22Rv1 (cell line): ENCODE measurements at regions not wholly inside any gene's neighbourhood (a gene's known extent, or its start where the extent isn't known, plus 50 kb on each side); places are given as distances from the start of the nearest gene placed in this dataset.

Experiments used
- CTCF ChIP-seq: fragments of 450-650 bp; IDR thresholded peaks from 2 replicates; pipeline ENCODE4 v1.5.1; 2017; ENCODE audit warnings: mild to moderate bottlenecking
- ZFX ChIP-seq: fragments of 450-650 bp; IDR thresholded peaks from 2 replicates; pipeline ENCODE4 v1.6.1; 2017; ENCODE audit warnings: antibody characterized with exemption, borderline replicate concordance

GRCh38 chr14:26370115-26370514 is 227.7 kb downstream of the NOVA1 start:
- no peak for TF ChIP-seq CTCF
- no peak for TF ChIP-seq ZFX
